Body of pancreas (tissue), 4 donors: ENCODE measurements at regions not wholly inside any gene's neighbourhood (a gene's known extent, or its start where the extent isn't known, plus 50 kb on each side); places are given as distances from the start of the nearest gene placed in this dataset.

ENCODE experiments used
- ATAC-seq: fragments of 150-250 bp; one replicate; pipeline ENCODE4 v1.9.1; 2016
- DNase-seq, 4 donors: peaks; one replicate each; pipeline ENCODE4 v3.0.0-alpha.2; 2019
- H3K27ac ChIP-seq, 4 donors: fragments of 200-600 bp; sonication (generic); 1 replicate in 3 of 4; 2 replicates in 1 of 4; pipeline versions ENCODE4 v1.5.1 to v1.6.1; 2016 to 2019; ENCODE audit warnings: mild to moderate bottlenecking in 1 of 4, mixed read lengths in 1 of 4, moderate library complexity in 1 of 4
- H3K27me3 ChIP-seq, 2 donors: fragments of 200-600 bp; sonication (generic); one replicate each; pipeline ENCODE4 v1.6.0; 2016; ENCODE audit warnings: mild to moderate bottlenecking in 1 of 2
- H3K36me3 ChIP-seq, 2 donors: fragments of 200-600 bp; sonication (generic); replicated peaks in 1 of 2; 2 replicates each; pipeline ENCODE4 v1.5.1; 2016; ENCODE audit warnings: low read depth in 2 of 2; ENCODE audit not compliant: insufficient read depth in 1 of 2
- H3K4me1 ChIP-seq: fragments of 200-600 bp; sonication (generic); one replicate; pipeline ENCODE4 v1.6.0; 2016
- H3K4me3 ChIP-seq, 2 donors: fragments of 200-600 bp; sonication (generic); 1 replicate in 1 of 2; 2 replicates in 1 of 2; pipeline ENCODE4 v1.5.1; 2016 to 2019
- H3K9me3 ChIP-seq, 3 donors: fragments of 200-600 bp; sonication (generic); 1 replicate in 2 of 3; 2 replicates in 1 of 3; pipeline ENCODE4 v1.5.1; 2016
- CTCF ChIP-seq, 7 experiments: fragments of 450-650 bp in 4 of 7; fragments of 200-600 bp in 3 of 7; sonication (generic) in 3 of 7; IDR thresholded peaks; one replicate each; pipeline ENCODE4 v1.5.1; 2016 to 2019; ENCODE audit warnings: antibody characterized with exemption in 7 of 7
- POLR2A ChIP-seq, 3 donors: fragments of 450-650 bp; IDR thresholded peaks; one replicate each; pipeline ENCODE4 v1.6.1; 2016; ENCODE audit warnings: antibody characterized with exemption in 3 of 3, mild to moderate bottlenecking in 2 of 3
- WGBS, 2 donors: methylation state at CpG; one replicate each; pipeline ENCODE4 v1.1.5; 2017; 5-methylcytosine and 5-hydroxymethylcytosine counted together
- intact Hi-C: fragments of 100-400 bp; cut with DNase I; formaldehyde crosslinking; loops from one replicate; pipeline ENCODE4 v1.15.1; 2023

DNA sequence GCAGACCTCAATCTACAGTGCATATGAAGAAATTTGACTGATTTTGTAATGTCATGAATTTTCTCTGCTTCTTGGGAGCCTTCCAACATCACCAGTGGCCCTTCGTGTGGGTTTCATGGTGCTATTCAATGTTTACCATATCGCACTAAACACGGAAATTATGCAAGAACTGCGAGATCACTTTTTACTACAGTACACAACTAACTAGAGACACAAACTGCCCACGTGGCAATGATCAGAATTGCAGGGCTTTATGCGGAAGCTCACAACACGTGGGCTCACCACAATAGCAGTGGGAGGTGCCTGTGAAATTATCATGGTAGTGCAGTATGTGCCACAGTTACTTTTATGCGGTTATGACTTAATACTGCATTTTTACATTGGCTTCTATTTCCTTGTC lies 449.7 kb upstream of the KLF6 start:
- Histone ChIP-seq H3K36me3 (no peaks in the 10 kb centered on the region), H3K4me3 (no peak overlapping the region), H3K9me3 (no peaks in the 10 kb centered on the region), H3K4me1 (no peaks in the 10 kb centered on the region), H3K27me3 (no peaks in the 10 kb centered on the region), H3K27ac (no peak overlapping the region)
- DNase-seq (peak in 1 of 4 donors; percentile 16), ATAC-seq (no peak)
- intact Hi-C loops: no loop called here
- TF ChIP-seq CTCF (IDR thresholded peaks at IDR 0.05): no peak
- TF ChIP-seq POLR2A (IDR thresholded peaks at IDR 0.05): no peak
- WGBS, 2 donors: 64 to 72% methylated on average over 8 of the region's 8 CpGs

DNA sequence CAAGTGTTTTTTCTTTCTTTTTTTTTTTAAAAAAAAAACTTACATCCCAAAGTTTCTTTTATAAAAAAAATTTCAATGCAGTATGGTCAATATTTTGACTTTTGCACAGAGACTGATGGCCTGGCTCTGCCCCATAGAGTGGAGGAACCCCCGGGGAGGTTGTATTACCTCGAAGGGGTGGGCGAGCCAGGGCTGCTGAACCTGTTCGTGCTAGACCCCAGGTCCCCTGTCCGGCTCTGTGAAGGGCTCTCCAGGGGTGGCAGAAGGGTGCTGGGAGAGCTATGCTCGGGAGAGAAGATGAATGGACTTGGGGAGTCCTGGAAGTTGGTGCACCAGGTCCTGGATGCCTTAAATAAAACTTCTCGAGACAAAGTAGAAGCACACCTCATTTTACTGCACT lies 446.4 kb upstream of the KLF6 start:
- TF ChIP-seq POLR2A (IDR thresholded peaks at IDR 0.05) (no peak), CTCF (IDR thresholded peaks at IDR 0.05) (no peak)
- 52 to 81% methylated on average over 7 of the region's 7 CpGs for WGBS, 2 donors
- Histone ChIP-seq H3K9me3 (no peaks in the 10 kb centered on the region), H3K4me1 (no peaks in the 10 kb centered on the region), H3K36me3 (no peaks in the 10 kb centered on the region), H3K4me3 (no peak overlapping the region), H3K27me3 (no peaks in the 10 kb centered on the region), H3K27ac (no peak overlapping the region)
- DNase-seq (no peak), ATAC-seq (no peak)
- intact Hi-C loops: no loop called here

- H3K36me3 ChIP-seq: no peaks in the 10 kb centered on the region
- ATAC-seq (no peak), DNase-seq (no peak)
- no peak overlapping the region for H3K27ac ChIP-seq
- no peaks in the 10 kb centered on the region for H3K9me3 ChIP-seq
- TF ChIP-seq CTCF (IDR thresholded peaks at IDR 0.05) (no peak), POLR2A (IDR thresholded peaks at IDR 0.05) (no peak)
- intact Hi-C loops: no loop called here
- 54% methylated on average over 1 of the region's 1 CpG for WGBS, 2 donors
- no peaks in the 10 kb centered on the region for H3K4me1 ChIP-seq
- no peak overlapping the region for H3K4me3 ChIP-seq
- H3K27me3 ChIP-seq: no peaks in the 10 kb centered on the region
These were observed 445.0 kb upstream of the KLF6 start for GRCh38 chr10:4230036-4230435.

DNA sequence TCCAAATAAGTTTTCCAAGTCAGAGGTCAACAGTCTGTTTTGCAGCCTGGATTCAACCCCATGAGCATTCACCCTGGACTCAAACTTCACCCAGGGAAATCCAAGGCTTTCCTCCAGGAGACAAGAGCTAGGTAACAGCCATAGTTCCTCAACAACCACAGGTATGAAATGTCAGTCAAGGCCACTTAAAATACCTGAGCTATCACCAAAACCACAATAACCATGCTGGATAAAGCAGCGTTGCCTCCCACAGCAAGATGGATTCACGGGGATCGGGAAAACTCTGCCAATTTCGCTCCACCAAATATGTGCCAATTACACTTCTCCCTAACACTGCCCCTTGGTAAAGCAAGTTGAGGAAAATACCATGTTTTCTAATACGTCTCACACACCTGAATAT lies 444.1 kb upstream of the KLF6 start:
- TF ChIP-seq POLR2A (IDR thresholded peaks at IDR 0.05): no peak
- H3K4me1 ChIP-seq: no peaks in the 10 kb centered on the region
- ATAC-seq: no peak
- H3K36me3 ChIP-seq: no peaks in the 10 kb centered on the region
- H3K4me3 ChIP-seq: no peak overlapping the region
- H3K9me3 ChIP-seq: no peaks in the 10 kb centered on the region
- DNase-seq: no peak
- no peaks in the 10 kb centered on the region for H3K27me3 ChIP-seq
- 82 to 83% methylated on average over 5 of the region's 5 CpGs for WGBS, 2 donors
- intact Hi-C loops: no loop called here
- no peak overlapping the region for H3K27ac ChIP-seq

DNA sequence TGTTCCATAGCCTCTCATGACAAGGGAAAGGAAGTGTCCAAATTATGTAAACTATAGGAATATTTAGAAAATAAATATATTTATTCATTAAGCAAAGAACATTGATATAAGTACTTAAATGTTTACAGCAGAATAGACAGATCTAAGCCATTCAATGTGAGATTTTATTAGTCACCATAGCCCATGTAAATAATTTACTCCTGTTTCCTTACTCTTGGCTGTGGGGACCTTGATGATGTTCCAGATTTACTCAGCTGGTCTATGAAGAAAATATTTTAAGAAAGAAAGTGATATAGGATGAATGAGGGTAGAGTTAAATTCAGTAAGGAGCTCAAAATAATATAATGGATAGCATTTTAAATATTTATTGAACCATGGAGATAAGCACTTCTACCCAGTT lies 442.6 kb upstream of the KLF6 start:
- Histone ChIP-seq H3K27me3 (no peaks in the 10 kb centered on the region), H3K9me3 (no peaks in the 10 kb centered on the region), H3K36me3 (no peaks in the 10 kb centered on the region), H3K4me3 (no peak overlapping the region), H3K27ac (no peak overlapping the region), H3K4me1 (no peaks in the 10 kb centered on the region)
- DNase-seq: no peak
- intact Hi-C loops: no loop called here
- TF ChIP-seq CTCF (IDR thresholded peaks at IDR 0.05) (no peak), POLR2A (IDR thresholded peaks at IDR 0.05) (no peak)
- no peak for ATAC-seq
